ENCODE measurements at regions not wholly inside any gene's neighbourhood (a gene's known extent, or its start where the extent isn't known, plus 50 kb on each side); places are given as distances from the start of the nearest gene placed in this dataset.

- no peak for DNase-seq
These were observed 82.0 kb downstream of the FOXL3 start for GRCh38 chr7:371779-372545.

GRCh38 chr7:372546-372931 lies 82.6 kb downstream of the FOXL3 start:
- no peak for DNase-seq

- no peak for DNase-seq
These were observed 83.2 kb downstream of the FOXL3 start for GRCh38 chr7:372932-373791.

- DNase-seq, result peak; percentile 1
These were observed 84.1 kb downstream of the FOXL3 start for GRCh38 chr7:373818-374705.

GRCh38 chr7:374706-375311 lies 84.8 kb downstream of the FOXL3 start:
- DNase-seq, result peak; percentile 0

- peak; percentile 0 for DNase-seq
These were observed 85.4 kb downstream of the FOXL3 start for GRCh38 chr7:375321-375831.

GRCh38 chr7:375901-376305 lies 85.9 kb downstream of the FOXL3 start:
- DNase-seq, result peak; percentile 0

GRCh38 chr7:376306-377079 lies 86.5 kb downstream of the FOXL3 start:
- no peak for DNase-seq

- DNase-seq, result peak; percentile 1
These were observed 87.4 kb downstream of the FOXL3 start for GRCh38 chr7:377080-378040.

GRCh38 chr7:378041-378420 lies 88.1 kb downstream of the FOXL3 start:
- DNase-seq, result no peak

GRCh38 chr7:378551-379455 lies 88.8 kb downstream of the FOXL3 start:
- peak; percentile 1 for DNase-seq

- peak; percentile 1 for DNase-seq
These were observed 89.6 kb downstream of the FOXL3 start for GRCh38 chr7:379456-380138.

- DNase-seq, result peak; percentile 3
These were observed 90.1 kb downstream of the FOXL3 start for GRCh38 chr7:380139-380485.

- DNase-seq, result peak; percentile 1
These were observed 90.8 kb downstream of the FOXL3 start for GRCh38 chr7:380711-381210.

- peak; percentile 50 for DNase-seq
These were observed 91.5 kb downstream of the FOXL3 start for GRCh38 chr7:381211-382042.

GRCh38 chr7:382043-382400 lies 92.1 kb downstream of the FOXL3 start:
- no peak for DNase-seq

GRCh38 chr7:386385-386784 lies 96.4 kb downstream of the FOXL3 start:
- no peak for DNase-seq

Measured in activated naive CD4-positive, alpha-beta T cell treated with Interleukin-2 at 50 U/mL for 16 hours (primary cell).